ENCODE measurements at regions not wholly inside any gene's neighbourhood (a gene's known extent, or its start where the extent isn't known, plus 50 kb on each side); places are given as distances from the start of the nearest gene placed in this dataset.
A peak's percentile ranks its signal among the peaks of the same experiment; 100 is the strongest.
"Not testable (repeated sequence)": the region's sequence is repeated elsewhere in the genome, so short reads cannot be mapped to it uniquely, and the experiment has no call there.

DNA sequence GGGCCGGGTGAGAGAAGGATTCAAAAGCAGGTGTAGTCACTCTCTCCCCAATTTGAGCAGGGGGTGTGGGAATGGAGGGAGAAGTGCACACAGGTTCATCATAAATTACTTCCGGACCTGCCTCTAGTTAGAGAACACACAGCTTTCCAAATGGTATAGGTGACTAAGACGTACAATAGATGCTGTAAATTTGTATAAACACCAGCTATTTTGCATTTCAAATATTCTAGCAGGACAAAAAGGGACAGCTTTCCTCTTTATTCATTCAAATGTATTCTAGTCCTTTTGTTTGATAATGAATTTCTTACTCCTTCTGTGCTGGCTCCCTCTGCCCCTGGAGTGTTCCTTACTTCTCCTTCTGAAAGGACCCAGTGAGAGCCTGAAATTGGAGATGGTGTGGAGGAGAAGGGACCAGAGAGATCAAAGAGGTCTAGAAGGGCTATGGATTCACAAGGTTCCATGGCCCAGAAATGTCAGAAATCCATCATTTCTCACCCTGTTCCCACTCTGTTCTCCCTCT, 53.2 kb upstream of the SH3BP4 start:
- no peak for DNase-seq
- in situ Hi-C loops (cut with MboI; ENCODE audit: low pct_unique_long_range_greater_than_20kb, low sequenced_read_pairs), result no loop called here

DNA sequence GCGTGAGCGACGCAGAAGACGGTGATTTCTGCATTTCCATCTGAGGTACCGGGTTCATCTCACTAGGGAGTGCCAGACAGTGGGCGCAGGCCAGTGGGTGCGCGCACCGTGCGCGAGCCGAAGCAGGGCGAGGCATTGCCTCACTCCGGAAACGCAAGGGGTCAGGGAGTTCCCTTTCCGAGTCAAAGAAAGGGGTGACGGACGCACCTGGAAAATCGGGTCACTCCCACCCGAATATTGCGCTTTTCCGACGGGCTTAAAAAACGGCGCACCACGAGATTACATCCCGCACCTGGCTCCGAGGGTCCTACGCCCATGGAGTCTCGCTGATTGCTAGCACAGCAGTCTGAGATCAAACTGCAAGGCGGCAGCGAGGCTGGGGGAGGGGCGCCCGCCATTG, 63.4 kb upstream of the SH3BP4 start:
- DNase-seq; in situ Hi-C loops (cut with MboI; ENCODE audit: low pct_unique_long_range_greater_than_20kb, low sequenced_read_pairs): not testable (repeated sequence)

DNA sequence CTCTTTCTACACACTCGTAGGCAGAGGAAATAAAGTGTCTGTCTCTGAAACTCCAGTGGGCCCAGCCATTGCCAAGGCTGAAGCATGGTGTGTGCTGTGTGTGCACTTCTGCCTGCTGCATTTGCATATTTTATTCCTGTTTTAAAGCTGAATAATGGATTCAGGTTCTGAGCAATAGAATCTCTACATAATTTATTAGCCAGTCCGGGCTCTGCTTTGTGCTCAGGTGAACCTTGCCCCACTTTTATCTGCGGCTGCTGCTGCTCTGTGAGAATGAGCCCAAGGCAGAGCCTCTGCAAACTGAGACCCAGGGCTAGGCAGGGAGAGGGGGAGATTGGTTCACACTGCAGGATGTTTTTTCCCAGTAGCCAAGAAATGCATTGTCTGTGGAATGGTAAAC, 64.6 kb upstream of the SH3BP4 start:
- in situ Hi-C loops (cut with MboI; ENCODE audit: low pct_unique_long_range_greater_than_20kb, low sequenced_read_pairs), result no loop called here
- no peak for DNase-seq

DNA sequence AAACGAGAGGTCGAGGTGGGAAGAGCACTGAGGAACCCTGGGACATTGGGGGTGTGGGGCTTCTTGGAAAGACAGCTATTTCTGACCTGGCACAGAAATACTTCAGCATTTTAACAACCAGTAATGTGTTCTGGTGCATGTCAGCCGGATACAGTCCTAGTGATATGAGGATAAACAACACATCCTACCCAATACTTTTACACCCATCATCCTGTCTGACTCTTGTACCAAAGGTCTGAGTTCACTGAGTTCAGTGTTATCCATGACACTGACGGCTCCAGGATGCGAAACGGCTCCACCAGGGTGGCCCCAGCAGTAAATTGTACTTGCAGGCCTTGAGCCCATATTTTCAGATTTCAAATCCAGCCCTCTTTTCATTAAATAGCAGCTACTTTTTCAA, 65.9 kb upstream of the SH3BP4 start:
- in situ Hi-C loops (cut with MboI; ENCODE audit: low pct_unique_long_range_greater_than_20kb, low sequenced_read_pairs), result no loop called here

DNA sequence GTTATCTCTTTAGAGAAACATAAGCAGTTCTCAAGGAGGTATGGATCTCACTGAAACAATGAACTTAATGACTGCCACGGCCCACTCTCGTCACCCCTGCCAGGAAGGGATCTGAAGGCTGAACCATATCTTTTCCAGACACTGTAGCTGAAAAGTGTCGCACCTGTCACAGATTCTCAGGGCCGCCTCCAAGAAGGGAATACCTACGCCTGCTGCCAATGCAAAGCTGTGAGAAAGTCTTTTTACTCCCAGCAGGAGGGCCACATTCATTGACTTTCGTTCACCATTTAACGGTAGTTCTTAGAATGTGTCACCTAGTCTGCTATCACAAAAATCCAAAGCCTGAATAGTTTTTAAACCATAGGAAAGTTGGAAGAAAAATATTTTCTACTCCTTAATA, 66.7 kb upstream of the SH3BP4 start:
- no peak for DNase-seq
- in situ Hi-C loops (cut with MboI; ENCODE audit: low pct_unique_long_range_greater_than_20kb, low sequenced_read_pairs), result no loop called here

More for the DNA sequence above, 65.9 kb upstream of the SH3BP4 start:
- DNase-seq, result no peak

DNA sequence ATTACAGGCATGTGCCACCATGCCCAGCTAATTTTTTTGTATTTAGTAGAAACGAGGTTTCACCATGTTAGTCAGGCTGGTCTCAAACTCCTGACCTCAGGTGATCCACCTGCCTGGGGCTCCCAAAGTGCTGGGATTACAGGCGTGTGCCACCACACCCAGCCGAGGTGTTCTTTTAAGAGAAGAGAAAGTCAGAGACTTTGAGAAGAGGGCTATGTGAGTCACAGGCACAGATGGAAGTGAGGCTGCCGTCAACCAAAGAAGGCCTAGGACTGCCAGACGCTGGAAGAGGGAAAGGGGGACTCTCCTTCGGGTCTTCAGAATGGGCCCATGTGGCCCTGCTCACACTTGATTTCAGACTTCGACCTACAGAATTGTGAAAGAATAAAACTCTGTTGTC, 67.2 kb upstream of the SH3BP4 start:
- in situ Hi-C loops (cut with MboI; ENCODE audit: low pct_unique_long_range_greater_than_20kb, low sequenced_read_pairs), result no loop called here

DNA sequence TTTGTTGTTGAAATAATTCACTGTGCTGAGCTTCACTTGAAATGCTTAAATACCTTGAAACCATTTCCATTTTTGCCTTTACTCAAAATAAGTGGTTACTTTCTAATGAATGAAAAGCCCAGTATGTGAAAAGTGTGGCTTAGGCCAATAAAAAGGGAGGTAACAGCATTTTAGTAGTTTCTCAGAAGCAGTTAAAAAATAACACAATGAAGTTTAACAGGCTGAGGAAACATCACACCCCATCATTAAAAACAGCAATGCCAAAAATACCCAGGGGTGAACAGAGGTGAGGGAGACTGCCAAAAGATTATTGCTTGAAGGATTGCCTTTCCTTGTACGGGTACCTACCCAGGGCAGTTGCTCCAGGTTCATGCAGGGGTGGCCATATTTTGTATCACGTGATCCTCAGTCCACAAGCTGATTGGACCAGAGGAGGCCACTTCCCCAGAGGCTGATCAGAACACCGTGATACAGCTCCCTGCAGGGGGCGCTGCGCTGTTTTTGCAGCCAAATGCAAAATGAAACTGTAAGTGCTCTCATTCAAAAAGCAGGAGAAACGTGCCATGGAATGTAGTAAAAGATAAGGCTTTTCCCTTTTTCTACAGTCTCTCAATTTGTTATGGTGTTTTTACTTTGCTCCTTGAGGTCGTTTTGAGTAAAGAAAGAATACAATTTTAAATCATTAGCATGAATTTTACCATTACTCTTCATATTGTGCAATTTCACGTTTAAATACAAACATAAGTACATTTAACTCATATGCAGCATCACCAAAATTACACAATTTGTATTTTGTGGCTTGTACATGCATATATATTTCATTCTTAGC, 70.2 kb upstream of the SH3BP4 start:
- in situ Hi-C loops (cut with MboI; ENCODE audit: low pct_unique_long_range_greater_than_20kb, low sequenced_read_pairs), result no loop called here

More for the DNA sequence above, 67.2 kb upstream of the SH3BP4 start:
- DNase-seq, result no peak

DNA sequence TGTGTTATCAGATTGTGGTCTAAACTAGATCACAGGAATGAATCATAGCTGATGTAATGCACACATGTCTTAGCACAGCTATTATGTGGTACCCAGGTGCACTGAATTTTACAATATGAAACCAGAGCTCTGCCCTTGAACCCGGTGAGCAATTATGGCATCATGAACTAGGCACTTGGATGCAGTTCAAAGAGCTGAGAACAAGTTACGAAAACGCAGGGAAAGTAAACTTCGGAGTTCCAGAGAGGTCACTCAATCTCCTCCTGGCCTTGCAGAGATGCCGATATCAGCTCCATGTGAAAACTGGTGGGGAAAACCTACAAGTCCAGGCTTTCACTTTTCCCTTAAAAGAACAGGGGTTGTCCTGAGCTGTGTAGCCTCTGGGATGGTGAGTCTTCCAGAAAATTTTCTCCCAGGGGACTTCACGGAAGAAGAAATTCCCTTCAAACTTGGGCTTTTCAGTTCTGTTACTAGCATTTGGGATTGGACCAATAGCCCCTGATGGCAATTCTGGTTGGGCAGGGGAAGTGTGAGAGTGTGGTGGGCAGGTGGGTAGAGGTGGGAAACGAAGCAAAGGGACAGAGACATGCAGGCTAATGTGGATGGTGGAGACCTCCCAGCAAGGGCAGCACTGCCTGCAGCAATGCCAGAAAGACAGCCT, 71.1 kb upstream of the SH3BP4 start:
- DNase-seq, result no peak
- in situ Hi-C loops (cut with MboI; ENCODE audit: low pct_unique_long_range_greater_than_20kb, low sequenced_read_pairs), result no loop called here

More for the DNA sequence above, 70.2 kb upstream of the SH3BP4 start:
- DNase-seq, result peak; percentile 87

DNA sequence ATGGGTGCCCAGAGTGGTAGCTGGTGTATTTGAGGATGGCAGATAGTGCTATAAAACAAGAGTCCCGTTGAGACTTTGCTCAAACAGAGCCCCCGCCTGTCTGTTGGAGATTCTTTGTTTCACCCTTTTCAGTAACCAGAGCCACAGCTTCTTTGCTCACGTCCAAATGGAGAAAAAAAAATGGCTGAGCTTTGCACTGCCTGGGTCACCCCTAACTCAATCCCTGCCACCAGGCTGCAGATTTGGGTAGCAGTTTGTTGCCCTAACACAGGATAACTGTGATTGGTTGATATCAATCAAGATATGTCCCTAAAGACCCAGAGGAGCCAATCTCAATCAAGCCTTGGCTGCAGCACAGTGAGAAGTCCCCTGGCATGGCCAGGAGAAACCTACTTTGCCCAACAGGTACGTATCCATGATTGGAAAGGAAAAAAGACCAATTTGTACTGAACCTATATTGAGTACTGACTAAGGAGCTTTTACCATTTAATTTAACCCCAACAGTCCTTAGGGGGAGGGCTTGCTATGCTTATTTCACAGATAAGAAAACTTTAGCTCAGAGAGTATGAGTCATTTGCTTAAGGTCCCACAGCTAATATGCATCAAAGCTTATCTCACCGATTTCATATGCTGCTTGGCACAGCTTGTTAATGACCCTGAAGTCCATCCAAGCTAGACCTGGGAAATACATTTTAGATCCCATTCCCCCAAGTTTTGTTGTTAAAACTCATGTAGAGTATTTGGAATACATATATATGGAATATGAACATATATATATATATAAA, 72.0 kb upstream of the SH3BP4 start:
- in situ Hi-C loops (cut with MboI; ENCODE audit: low pct_unique_long_range_greater_than_20kb, low sequenced_read_pairs), result no loop called here
- no peak for DNase-seq

DNA sequence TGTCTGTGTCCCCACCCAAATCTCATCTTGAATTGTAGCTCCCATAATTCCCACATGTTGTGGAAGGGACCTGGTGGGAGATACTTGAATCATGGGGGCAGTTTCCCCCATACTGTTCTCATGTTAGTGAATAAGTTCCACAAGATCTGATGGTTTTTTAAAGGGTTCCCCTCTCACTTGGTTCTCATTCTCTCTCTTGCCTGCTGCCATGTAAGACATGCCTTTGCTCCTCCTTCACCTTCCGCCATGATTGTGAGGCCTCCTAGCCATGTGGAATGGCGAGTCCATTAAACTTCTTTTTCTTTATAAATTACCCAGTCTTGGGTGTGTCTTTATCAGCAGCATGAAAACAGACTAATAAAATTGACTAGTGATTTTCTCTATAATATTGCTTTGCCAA, 75.2 kb upstream of the SH3BP4 start:
- DNase-seq; in situ Hi-C loops (cut with MboI; ENCODE audit: low pct_unique_long_range_greater_than_20kb, low sequenced_read_pairs): not testable (repeated sequence)

DNA sequence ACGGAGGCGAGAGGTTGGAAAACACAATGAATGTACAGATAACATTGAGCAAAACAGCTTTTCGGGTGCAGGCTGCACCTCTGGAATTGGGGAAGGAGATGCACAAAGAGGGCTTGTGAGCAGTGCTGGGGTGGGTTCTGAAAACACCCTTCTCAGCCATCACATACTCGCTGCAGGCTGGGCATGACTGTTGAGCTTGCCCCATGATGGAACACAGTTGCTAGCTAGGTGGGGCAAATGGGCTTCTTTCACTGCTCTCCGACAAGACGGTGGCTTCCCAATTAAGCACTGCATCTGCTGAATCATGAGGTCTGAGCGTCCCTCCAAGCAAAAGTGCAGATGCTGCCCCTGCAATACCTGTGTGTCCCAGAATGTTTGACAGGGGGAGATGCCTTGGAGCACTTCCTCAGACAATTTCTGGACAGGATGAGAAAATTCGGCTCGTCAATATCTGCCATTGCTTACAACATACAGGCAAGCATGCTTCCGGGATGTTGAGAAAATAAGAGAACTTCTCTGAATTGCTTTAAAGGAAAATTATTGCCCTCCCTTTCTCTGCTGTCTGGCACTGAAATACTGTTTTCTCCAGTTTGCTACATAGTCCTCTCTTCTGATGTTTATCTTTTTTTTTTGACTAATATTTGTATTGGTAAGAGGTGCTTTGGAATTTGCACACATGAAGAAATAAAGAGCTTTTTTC, 77.3 kb upstream of the SH3BP4 start:
- no peak for DNase-seq
- in situ Hi-C loops (cut with MboI; ENCODE audit: low pct_unique_long_range_greater_than_20kb, low sequenced_read_pairs), result no loop called here

DNA sequence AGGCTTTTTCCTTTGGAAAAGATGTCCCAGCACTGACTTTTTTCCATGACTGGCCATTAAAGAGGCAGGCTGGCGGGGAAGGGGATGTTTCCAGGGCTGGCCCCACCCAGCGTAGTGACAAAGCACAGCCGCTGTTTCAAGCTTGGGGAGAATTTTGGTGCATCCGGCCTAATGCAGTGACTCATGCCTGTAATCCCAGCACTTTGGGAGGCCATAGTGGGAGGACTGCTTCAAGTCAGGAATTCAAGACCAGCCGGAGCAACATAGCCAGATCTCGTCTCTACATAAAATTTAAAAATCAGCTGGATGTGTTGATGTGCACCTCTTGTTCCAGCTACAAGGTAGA, 78.0 kb upstream of the SH3BP4 start:
- DNase-seq, result no peak
- in situ Hi-C loops (cut with MboI; ENCODE audit: low pct_unique_long_range_greater_than_20kb, low sequenced_read_pairs), result no loop called here

DNA sequence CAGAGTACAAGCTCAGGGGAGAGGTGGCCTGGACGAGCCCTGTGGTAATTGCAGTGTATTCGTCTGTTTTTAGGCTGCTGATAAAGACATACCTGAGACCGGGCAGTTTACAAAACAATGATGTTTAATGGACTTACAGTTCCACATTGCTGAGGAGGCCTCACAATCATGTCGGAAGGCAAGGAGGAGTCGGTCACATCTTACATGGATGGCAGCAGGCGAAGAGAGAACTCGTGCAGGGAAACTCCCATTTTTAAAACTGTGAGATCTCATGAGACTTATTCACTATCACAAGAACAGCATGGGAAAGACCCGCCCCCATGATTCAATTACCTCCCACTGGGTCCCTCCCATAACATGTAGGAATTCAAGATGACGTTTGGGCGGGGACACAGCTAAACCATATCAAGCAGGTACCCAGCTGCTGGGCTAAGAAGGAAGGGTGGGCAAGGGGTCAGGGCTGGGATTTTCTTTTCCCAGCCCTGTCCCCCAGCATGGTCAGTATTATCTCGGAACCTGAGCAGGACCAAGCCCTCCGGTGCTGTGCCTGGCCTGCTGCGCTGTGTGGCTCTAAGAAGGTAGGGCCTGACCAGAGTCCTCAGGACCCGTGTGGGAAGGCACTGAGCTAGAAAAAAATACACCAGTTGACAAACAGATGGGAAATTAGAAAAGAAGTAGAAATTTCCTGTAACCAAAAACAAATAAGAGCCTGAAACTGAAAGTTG, 78.6 kb upstream of the SH3BP4 start:
- in situ Hi-C loops (cut with MboI; ENCODE audit: low pct_unique_long_range_greater_than_20kb, low sequenced_read_pairs), result no loop called here
- no peak for DNase-seq

DNA sequence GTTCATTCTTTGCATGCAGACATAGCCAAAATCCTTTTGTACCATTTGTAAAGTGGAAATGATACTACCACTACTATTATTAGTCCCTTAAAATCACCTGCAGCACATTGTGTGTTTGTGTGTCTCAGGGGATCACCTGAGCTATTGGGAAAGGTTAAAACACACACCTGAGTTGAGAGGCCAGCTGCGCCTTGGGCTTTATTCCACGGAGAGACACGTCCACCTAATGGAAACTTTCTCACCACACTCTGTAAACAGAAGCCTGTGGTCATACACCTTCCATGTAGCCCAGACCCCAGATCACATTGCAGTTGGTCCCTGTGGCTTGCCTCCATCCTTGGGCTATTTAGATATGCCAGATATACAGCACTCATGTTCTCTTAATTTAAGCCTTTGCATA, 81.8 kb upstream of the SH3BP4 start:
- DNase-seq, result no peak
- in situ Hi-C loops (cut with MboI; ENCODE audit: low pct_unique_long_range_greater_than_20kb, low sequenced_read_pairs), result no loop called here

DNA sequence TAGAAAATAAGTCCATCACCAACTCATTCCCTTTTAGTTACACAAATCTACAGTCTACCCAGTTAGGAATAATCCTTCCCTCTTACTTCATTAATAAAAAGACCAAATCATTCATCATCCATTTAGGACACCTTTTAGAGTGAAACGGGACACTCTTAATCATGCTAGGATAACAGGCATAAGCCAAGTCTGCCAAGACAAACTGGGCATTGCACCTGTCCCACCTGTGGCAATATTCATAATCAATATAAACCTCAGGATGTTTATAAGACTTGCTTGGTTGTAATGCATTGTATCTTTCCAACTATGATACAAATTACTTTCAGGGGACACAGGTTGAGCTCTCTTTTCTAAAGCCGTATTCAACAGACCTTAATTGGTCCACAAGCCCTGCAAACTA, 82.7 kb upstream of the SH3BP4 start:
- no peak for DNase-seq
- in situ Hi-C loops (cut with MboI; ENCODE audit: low pct_unique_long_range_greater_than_20kb, low sequenced_read_pairs), result no loop called here

DNA sequence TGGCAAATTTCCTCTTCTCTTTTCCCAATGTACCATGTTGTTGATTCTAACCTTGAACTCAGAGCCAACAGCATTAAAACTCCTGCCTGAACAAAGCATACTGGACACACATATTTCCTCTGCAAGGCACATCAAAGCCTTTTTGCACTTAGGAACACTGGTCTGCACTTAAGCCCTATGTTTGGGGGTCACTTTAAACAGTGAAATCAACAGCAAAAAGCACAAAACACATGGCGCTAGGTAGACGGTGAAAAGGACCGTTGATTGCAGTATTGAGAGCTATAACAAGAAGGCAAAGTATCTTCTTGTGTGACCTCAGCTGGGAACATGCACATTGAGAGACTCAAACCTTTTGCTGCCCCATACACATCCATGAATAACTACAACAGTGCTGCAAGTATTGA, 83.9 kb upstream of the SH3BP4 start:
- in situ Hi-C loops (cut with MboI; ENCODE audit: low pct_unique_long_range_greater_than_20kb, low sequenced_read_pairs), result no loop called here
- DNase-seq, result no peak

DNA sequence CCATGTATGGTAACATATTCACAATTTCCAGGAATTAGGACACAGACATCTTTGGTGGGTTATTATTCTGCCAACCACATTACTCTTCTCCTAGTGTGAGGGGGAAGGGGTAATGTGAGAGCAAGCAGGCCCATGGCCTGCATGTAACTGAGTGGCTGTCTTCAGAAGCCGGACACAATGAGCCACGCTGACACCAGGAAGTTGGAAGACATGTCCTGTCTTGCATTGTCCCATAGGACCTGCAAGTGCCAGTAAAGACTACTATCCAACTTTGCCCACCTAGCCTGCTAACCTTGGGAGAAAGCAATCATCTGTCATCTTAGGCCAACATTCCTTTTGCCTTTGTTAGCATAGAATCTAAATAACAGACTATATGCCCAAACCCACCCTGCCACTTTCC, 86.2 kb upstream of the SH3BP4 start:
- no peak for DNase-seq
- in situ Hi-C loops (cut with MboI; ENCODE audit: low pct_unique_long_range_greater_than_20kb, low sequenced_read_pairs), result no loop called here

DNA sequence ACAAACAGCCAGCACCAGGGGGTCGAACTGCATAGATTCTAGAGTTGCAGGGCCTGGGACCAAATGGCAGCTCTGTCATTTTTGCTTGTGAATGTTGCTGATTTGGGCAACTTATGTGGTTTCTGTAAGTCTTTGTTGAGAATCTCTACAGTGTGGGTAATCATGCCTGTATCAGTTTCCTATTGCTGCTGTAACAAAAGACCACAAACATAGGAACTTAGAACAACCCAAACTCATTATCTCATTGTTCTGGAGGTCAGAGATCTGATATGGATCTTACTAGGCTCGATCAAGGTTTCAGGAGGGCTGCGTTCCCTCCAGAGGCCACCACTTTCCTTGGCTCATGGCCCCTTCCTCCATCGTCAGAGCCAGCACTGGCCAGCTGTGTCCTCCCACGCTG, 86.8 kb upstream of the SH3BP4 start:
- DNase-seq, result no peak
- in situ Hi-C loops (cut with MboI; ENCODE audit: low pct_unique_long_range_greater_than_20kb, low sequenced_read_pairs), result no loop called here

DNA sequence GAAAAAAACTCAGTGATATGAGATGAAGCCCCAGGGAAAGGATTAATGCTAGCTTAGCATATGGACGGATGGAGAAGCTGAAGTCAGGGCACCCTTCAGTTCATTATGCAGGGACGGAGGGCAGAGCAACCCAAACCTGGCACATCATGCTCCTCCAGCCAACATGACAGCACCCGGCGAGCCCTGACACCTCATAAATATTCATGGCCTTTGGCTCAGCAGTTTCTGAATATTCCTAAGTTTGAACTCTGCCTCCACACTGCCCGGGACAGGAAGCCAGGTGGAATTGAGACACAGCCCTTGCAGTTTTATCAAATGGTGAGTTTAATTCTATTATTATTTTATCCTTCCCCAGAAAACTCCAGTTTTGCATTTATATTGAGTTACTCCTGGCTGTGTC, 87.3 kb upstream of the SH3BP4 start:
- no peak for DNase-seq
- in situ Hi-C loops (cut with MboI; ENCODE audit: low pct_unique_long_range_greater_than_20kb, low sequenced_read_pairs), result no loop called here
